ENCODE measurements at regions not wholly inside any gene's neighbourhood (a gene's known extent, or its start where the extent isn't known, plus 50 kb on each side); places are given as distances from the start of the nearest gene placed in this dataset.

GRCh38 chr1:221149111-221149510 lies 269.9 kb downstream of the HLX start:
- no peak for TF ChIP-seq GATA3 (IDR thresholded peaks at IDR 0.05; ENCODE audit: low read depth, low read length)
- TF ChIP-seq GATA2 (IDR thresholded peaks at IDR 0.05; ENCODE audit: low read depth, low read length) = no peak

Data from SH-SY5Y (cell line).